Panc1 (cell line): ENCODE measurements at regions not wholly inside any gene's neighbourhood (a gene's known extent, or its start where the extent isn't known, plus 50 kb on each side); places are given as distances from the start of the nearest gene placed in this dataset.

Experiments used
- ATAC-seq: fragments of 200-7000 bp; cut with Tn5 transposase; 2 replicates; pipeline ENCODE4 v1.9.1; 2020; ENCODE audit warnings: mild to moderate bottlenecking, moderate library complexity
- BruUV-seq: library from RNA; stranded (reverse); fragments of 400-500 nt; replicated peaks from 2 replicates; lab custom pipeline; 2021; lab: Mats Ljungman, UMichigan
- CTCF ChIA-PET: fragments of 300-600 bp; sonication (Branson Sonifier 250); formaldehyde crosslinking; loops from one replicate; lab custom pipeline; 2022; ENCODE audit warnings: antibody characterized with exemption; lab: Charles Lee
- POLR2A ChIA-PET: fragments of 300-600 bp; sonication (Branson Sonifier 250); formaldehyde crosslinking; loops from one replicate; lab custom pipeline; 2022; ENCODE audit warnings: antibody characterized with exemption; lab: Charles Lee
- DNase-seq: peaks from one replicate; pipeline ENCODE4 v3.0.0-alpha.2; 2010; ENCODE audit warnings: low read depth, low spot score
- H3K27ac ChIP-seq: 2 replicates; pipeline ENCODE4 v1.5.1; 2011; ENCODE audit warnings: mild to moderate bottlenecking, low read length, inconsistent platforms
- H3K27me3 ChIP-seq: fragments of 200-500 bp; sonication (Bioruptor generic); 2 replicates; pipeline ENCODE4 v1.6.0; 2014; ENCODE audit warnings: low read length, inconsistent platforms; ENCODE audit not compliant: control insufficient read depth, insufficient read depth
- H3K36me3 ChIP-seq: fragments of 200-500 bp; sonication (Bioruptor generic); 2 replicates; pipeline ENCODE4 v1.5.1; 2014; ENCODE audit warnings: inconsistent platforms, mild to moderate bottlenecking, low read length, moderate library complexity; ENCODE audit not compliant: control insufficient read depth, insufficient read depth
- H3K4me1 ChIP-seq: 2 replicates; pipeline ENCODE4 v1.5.1; 2011; ENCODE audit warnings: inconsistent platforms, mild to moderate bottlenecking, low read length, moderate library complexity; ENCODE audit not compliant: control insufficient read depth, insufficient read depth
- H3K4me3 ChIP-seq, 2 experiments: 2 replicates each; pipeline ENCODE4 v1.5.1; 2011 to 2012; ENCODE audit warnings: low read depth in 2 of 2, low read length in 2 of 2, mild to moderate bottlenecking in 2 of 2, inconsistent platforms in 1 of 2, moderate library complexity in 1 of 2
- H3K9me3 ChIP-seq: fragments of 200-500 bp; sonication (Bioruptor generic); 2 replicates; pipeline ENCODE4 v1.5.1; 2014; ENCODE audit warnings: low read depth, mild to moderate bottlenecking, inconsistent platforms, low read length, moderate library complexity; ENCODE audit not compliant: control insufficient read depth, insufficient read depth
- CTCF ChIP-seq: fragments of 450-650 bp; IDR thresholded peaks from 2 replicates; pipeline ENCODE4 v1.5.1; 2017; ENCODE audit warnings: mild to moderate bottlenecking
- POLR2AphosphoS5 ChIP-seq: IDR thresholded peaks from 2 replicates; pipeline ENCODE4 v1.6.1; 2012; ENCODE audit warnings: mild to moderate bottlenecking, low read depth, low read length, moderate library complexity
- REST ChIP-seq, 2 experiments: IDR thresholded peaks; 2 replicates each; pipeline ENCODE4 v1.6.1; 2011 to 2012; ENCODE audit warnings: low read depth in 2 of 2, control low read depth in 1 of 2, low read length in 1 of 2, mild to moderate bottlenecking in 1 of 2, moderate library complexity in 1 of 2; ENCODE audit not compliant: insufficient read depth in 1 of 2
- SIN3A ChIP-seq: IDR thresholded peaks from 2 replicates; pipeline ENCODE4 v1.6.1; 2012; ENCODE audit warnings: low read depth, mild to moderate bottlenecking, low read length, moderate library complexity, borderline replicate concordance; ENCODE audit not compliant: insufficient read depth
- TCF7L2 ChIP-seq: IDR thresholded peaks from 2 replicates; pipeline ENCODE4 v1.6.1; 2011; ENCODE audit warnings: mild to moderate bottlenecking, low read depth, low read length, inconsistent platforms
- in situ Hi-C: cut with HindIII; loops from 2 replicates; pipeline ENCODE4 v1.10.0; 2016; ENCODE audit warnings: low sequenced_read_pairs, low pct_unique_long_range_greater_than_20kb
- intact Hi-C: fragments of 100-400 bp; cut with micrococcal nuclease; formaldehyde crosslinking; loops from one replicate; pipeline ENCODE4 v1.10.0; 2022; ENCODE audit not compliant: unreplicated experiment

- POLR2A ChIA-PET, result no interaction called here
- DNase-seq (no peak), ATAC-seq (no peak)
- Histone ChIP-seq H3K9me3 (no peaks in the 10 kb centered on the region), H3K27ac (no peak overlapping the region), H3K27me3 (no peaks in the 10 kb centered on the region), H3K36me3 (no peaks in the 10 kb centered on the region), H3K4me3 (no peak overlapping the region), H3K4me1 (no peaks in the 10 kb centered on the region)
- intact Hi-C loops (no loop called here), in situ Hi-C loops (no loop called here)
- no TSS peak for BruUV-seq
- CTCF ChIA-PET, result no interaction called here
- TF ChIP-seq TCF7L2 (no peak), POLR2AphosphoS5 (no peak), REST (IDR thresholded peaks at IDR 0.05; ENCODE audit: insufficient read depth in 1 of 2, low read depth in 2 of 2, low read length in 1 of 2) (no peak)
Measured at GRCh38 chr9:106393226-106393625, 469.7 kb upstream of the ZNF462 start.

GRCh38 chr9:106400170-106400569, 462.8 kb upstream of the ZNF462 start:
- ATAC-seq (no peak), DNase-seq (no peak)
- Histone ChIP-seq H3K36me3 (no peaks in the 10 kb centered on the region), H3K4me1 (no peaks in the 10 kb centered on the region), H3K27me3 (no peaks in the 10 kb centered on the region), H3K4me3 (no peak overlapping the region), H3K27ac (no peak overlapping the region), H3K9me3 (no peaks in the 10 kb centered on the region)
- in situ Hi-C loops, result no loop called here
- intact Hi-C loops, result no loop called here
- no peak for TF ChIP-seq REST (IDR thresholded peaks at IDR 0.05; ENCODE audit: insufficient read depth in 1 of 2, low read depth in 2 of 2, low read length in 1 of 2)
- TF ChIP-seq POLR2AphosphoS5, result no peak
- no peak for TF ChIP-seq SIN3A
- TF ChIP-seq TCF7L2, result no peak
- no peak for TF ChIP-seq CTCF
- ChIA-PET CTCF (no interaction called here), POLR2A (no interaction called here)
- no TSS peak for BruUV-seq
